ENCODE measurements at regions not wholly inside any gene's neighbourhood (a gene's known extent, or its start where the extent isn't known, plus 50 kb on each side); places are given as distances from the start of the nearest gene placed in this dataset.

- H3K36me3 ChIP-seq, result no peaks in the 10 kb centered on the region
- no peaks in the 10 kb centered on the region for H3K27me3 ChIP-seq
- DNase-seq, result no peak
- no peak overlapping the region for H3K4me3 ChIP-seq
- H3K9me3 ChIP-seq, result no peaks in the 10 kb centered on the region
These were observed 612.8 kb downstream of the INSC start for GRCh38 chr11:15727520-15727914.

- Histone ChIP-seq H3K4me3 (no peak overlapping the region), H3K36me3 (no peaks in the 10 kb centered on the region), H3K9me3 (no peaks in the 10 kb centered on the region), H3K27me3 (no peaks in the 10 kb centered on the region)
- no peak for DNase-seq
These were observed 613.5 kb downstream of the INSC start for GRCh38 chr11:15728207-15728606.

GRCh38 chr11:15730263-15730994 lies 615.7 kb downstream of the INSC start:
- DNase-seq, result no peak
- no peaks in the 10 kb centered on the region for H3K9me3 ChIP-seq
- no peaks in the 10 kb centered on the region for H3K27me3 ChIP-seq
- no peak overlapping the region for H3K4me3 ChIP-seq
- H3K36me3 ChIP-seq, result no peaks in the 10 kb centered on the region

- no peak for DNase-seq
These were observed 616.3 kb downstream of the INSC start for GRCh38 chr11:15730995-15731385.

GRCh38 chr11:15735706-15736105 lies 620.6 kb downstream of the SOX6 start:
- DNase-seq, result no peak
- Histone ChIP-seq H3K36me3 (no peaks in the 10 kb centered on the region), H3K4me3 (no peak overlapping the region), H3K27me3 (no peaks in the 10 kb centered on the region), H3K9me3 (no peaks in the 10 kb centered on the region)

More at GRCh38 chr11:15730995-15731385, 616.3 kb downstream of the INSC start:
- Histone ChIP-seq H3K36me3 (no peaks in the 10 kb centered on the region), H3K27me3 (no peaks in the 10 kb centered on the region), H3K4me3 (no peak overlapping the region), H3K9me3 (no peaks in the 10 kb centered on the region)

GRCh38 chr11:15737320-15737719 lies 619.0 kb downstream of the SOX6 start:
- no peaks in the 10 kb centered on the region for H3K9me3 ChIP-seq
- H3K36me3 ChIP-seq, result no peaks in the 10 kb centered on the region
- DNase-seq, result no peak
- H3K27me3 ChIP-seq, result no peaks in the 10 kb centered on the region
- H3K4me3 ChIP-seq, result no peak overlapping the region

GRCh38 chr11:15738931-15739330 lies 617.4 kb downstream of the SOX6 start:
- Histone ChIP-seq H3K4me3 (no peak overlapping the region), H3K9me3 (no peaks in the 10 kb centered on the region), H3K27me3 (no peaks in the 10 kb centered on the region), H3K36me3 (no peaks in the 10 kb centered on the region)
- DNase-seq, result no peak

GRCh38 chr11:15742626-15743519 lies 613.5 kb downstream of the SOX6 start:
- DNase-seq, result no peak
- H3K27me3 ChIP-seq, result no peaks in the 10 kb centered on the region
- no peaks in the 10 kb centered on the region for H3K9me3 ChIP-seq
- no peak overlapping the region for H3K4me3 ChIP-seq
- no peaks in the 10 kb centered on the region for H3K36me3 ChIP-seq

GRCh38 chr11:15744693-15745092 lies 611.7 kb downstream of the SOX6 start:
- no peak overlapping the region for H3K4me3 ChIP-seq
- H3K36me3 ChIP-seq, result no peaks in the 10 kb centered on the region
- no peaks in the 10 kb centered on the region for H3K9me3 ChIP-seq
- DNase-seq, result no peak
- H3K27me3 ChIP-seq, result no peaks in the 10 kb centered on the region

- H3K27me3 ChIP-seq, result no peaks in the 10 kb centered on the region
- no peaks in the 10 kb centered on the region for H3K36me3 ChIP-seq
- DNase-seq, result no peak
- H3K9me3 ChIP-seq, result no peaks in the 10 kb centered on the region
- no peak overlapping the region for H3K4me3 ChIP-seq
These were observed 611.1 kb downstream of the SOX6 start for GRCh38 chr11:15745266-15745665.

- Histone ChIP-seq H3K36me3 (no peaks in the 10 kb centered on the region), H3K4me3 (no peak overlapping the region), H3K9me3 (no peaks in the 10 kb centered on the region), H3K27me3 (no peaks in the 10 kb centered on the region)
- no peak for DNase-seq
These were observed 608.7 kb downstream of the SOX6 start for GRCh38 chr11:15747671-15748070.

GRCh38 chr11:15748132-15748531 lies 608.2 kb downstream of the SOX6 start:
- Histone ChIP-seq H3K36me3 (no peaks in the 10 kb centered on the region), H3K27me3 (no peaks in the 10 kb centered on the region), H3K9me3 (no peaks in the 10 kb centered on the region), H3K4me3 (no peak overlapping the region)
- no peak for DNase-seq

- no peak overlapping the region for H3K4me3 ChIP-seq
- no peaks in the 10 kb centered on the region for H3K27me3 ChIP-seq
- H3K36me3 ChIP-seq, result no peaks in the 10 kb centered on the region
- DNase-seq, result no peak
- no peaks in the 10 kb centered on the region for H3K9me3 ChIP-seq
These were observed 607.6 kb downstream of the SOX6 start for GRCh38 chr11:15748741-15749140.

- Histone ChIP-seq H3K27me3 (no peaks in the 10 kb centered on the region), H3K36me3 (no peaks in the 10 kb centered on the region), H3K4me3 (no peak overlapping the region), H3K9me3 (no peaks in the 10 kb centered on the region)
- DNase-seq, result no peak
These were observed 605.6 kb downstream of the SOX6 start for GRCh38 chr11:15750535-15751308.

- no peak for DNase-seq
- no peaks in the 10 kb centered on the region for H3K27me3 ChIP-seq
These were observed 602.1 kb downstream of the SOX6 start for GRCh38 chr11:15754221-15754620.

GRCh38 chr11:15757048-15757698 lies 599.2 kb downstream of the SOX6 start:
- DNase-seq, result no peak
- H3K4me3 ChIP-seq, result no peak overlapping the region
- no peaks in the 10 kb centered on the region for H3K9me3 ChIP-seq
- H3K36me3 ChIP-seq, result no peaks in the 10 kb centered on the region
- no peaks in the 10 kb centered on the region for H3K27me3 ChIP-seq

More at GRCh38 chr11:15754221-15754620, 602.1 kb downstream of the SOX6 start:
- no peaks in the 10 kb centered on the region for H3K36me3 ChIP-seq
- no peak overlapping the region for H3K4me3 ChIP-seq
- no peaks in the 10 kb centered on the region for H3K9me3 ChIP-seq

Data from MG63 (cell line).